Colon (tissue), 2 donors: ENCODE measurements at regions not wholly inside any gene's neighbourhood (a gene's known extent, or its start where the extent isn't known, plus 50 kb on each side); places are given as distances from the start of the nearest gene placed in this dataset.

Experiments used
- FAIRE-seq: peaks from 2 replicates; lab custom pipeline; 2012; peaks lifted over from hg19 to GRCh38; lab: Jason Lieb, UNC
- donor health status: control.
- donor health status: control.

GRCh38 chr5:28770307-28770706 lies 1731.9 kb upstream of the CDH9 start:
- no peak for FAIRE-seq

GRCh38 chr5:28766565-28767158 lies 1728.3 kb upstream of the CDH9 start:
- FAIRE-seq: peak; percentile 38

- FAIRE-seq: no peak
These were observed 1713.0 kb upstream of the CDH9 start for GRCh38 chr5:28751396-28751795.

GRCh38 chr5:28750251-28750650 lies 1711.9 kb upstream of the CDH9 start:
- FAIRE-seq: no peak

GRCh38 chr5:28748446-28748845 lies 1710.1 kb upstream of the CDH9 start:
- FAIRE-seq: no peak

- no peak for FAIRE-seq
These were observed 1705.3 kb upstream of the CDH9 start for GRCh38 chr5:28743716-28744110.

GRCh38 chr5:28743025-28743715 lies 1704.8 kb upstream of the CDH9 start:
- FAIRE-seq: no peak

GRCh38 chr5:28737682-28738081 lies 1699.3 kb upstream of the CDH9 start:
- no peak for FAIRE-seq

- no peak for FAIRE-seq
These were observed 1698.8 kb upstream of the CDH9 start for GRCh38 chr5:28737222-28737621.

- no peak for FAIRE-seq
These were observed 1696.0 kb upstream of the CDH9 start for GRCh38 chr5:28734396-28734795.

GRCh38 chr5:28729067-28729466 lies 1690.7 kb upstream of the CDH9 start:
- no peak for FAIRE-seq

- FAIRE-seq: no peak
These were observed 1688.4 kb upstream of the CDH9 start for GRCh38 chr5:28726815-28727214.

- FAIRE-seq: no peak
These were observed 1686.6 kb upstream of the CDH9 start for GRCh38 chr5:28725001-28725400.

- no peak for FAIRE-seq
These were observed 1676.7 kb upstream of the CDH9 start for GRCh38 chr5:28714907-28715698.

- no peak for FAIRE-seq
These were observed 1672.0 kb upstream of the CDH9 start for GRCh38 chr5:28710360-28710759.

- no peak for FAIRE-seq
These were observed 1670.1 kb upstream of the CDH9 start for GRCh38 chr5:28708472-28708871.

- FAIRE-seq: no peak
These were observed 1669.3 kb upstream of the CDH9 start for GRCh38 chr5:28707706-28708105.

- FAIRE-seq: no peak
These were observed 1665.4 kb upstream of the CDH9 start for GRCh38 chr5:28703651-28704260.

- FAIRE-seq: no peak
These were observed 1653.1 kb upstream of the CDH9 start for GRCh38 chr5:28691526-28691925.

- no peak for FAIRE-seq
These were observed 1647.4 kb upstream of the CDH9 start for GRCh38 chr5:28685794-28686193.

- FAIRE-seq: no peak
These were observed 1640.5 kb upstream of the CDH9 start for GRCh38 chr5:28678899-28679298.

- no peak for FAIRE-seq
These were observed 1627.7 kb upstream of the CDH9 start for GRCh38 chr5:28666110-28666509.

GRCh38 chr5:28648108-28648507 lies 1609.7 kb upstream of the CDH9 start:
- FAIRE-seq: no peak
